A673 (cell line): ENCODE measurements at regions not wholly inside any gene's neighbourhood (a gene's known extent, or its start where the extent isn't known, plus 50 kb on each side); places are given as distances from the start of the nearest gene placed in this dataset.

ENCODE experiments used
- CTCF ChIP-seq: fragments of 300-800, 200-600 bp; sonication (generic); conservative IDR thresholded peaks from 2 replicates; pipeline ENCODE4 v1.5.1; 2017; ENCODE audit warnings: low read depth, mild to moderate bottlenecking, antibody characterized with exemption, low read length, moderate library complexity, mixed read lengths
- EZH2 ChIP-seq: fragments of 200-600 bp; sonication (generic); IDR thresholded peaks from 2 replicates; pipeline ENCODE4 v1.6.1; 2017; ENCODE audit warnings: borderline replicate concordance, low read depth, mild to moderate bottlenecking, mixed read lengths, antibody characterized with exemption, low read length; ENCODE audit not compliant: poor library complexity, severe bottlenecking

GRCh38 chrX:131441033-131441432 is 102.8 kb upstream of the OR13H1 start:
- TF ChIP-seq CTCF (no peak), EZH2 (no peak)
